ENCODE measurements at regions not wholly inside any gene's neighbourhood (a gene's known extent, or its start where the extent isn't known, plus 50 kb on each side); places are given as distances from the start of the nearest gene placed in this dataset.

GRCh38 chr12:127774828-127775227 is 492.1 kb upstream of the TMEM132C start:
- Histone ChIP-seq H3K27ac (ENCODE audit: insufficient read depth in 1 of 2, low read depth in 1 of 2, low read length in 2 of 2, poor library complexity in 1 of 2, severe bottlenecking in 2 of 2) (no peak overlapping the region), H3K27me3 (replicated peaks in 2 of 5; ENCODE audit: control insufficient read depth in 4 of 5, insufficient read depth in 5 of 5, low read length in 4 of 5) (no peaks in the 10 kb centered on the region), H3K4me1 (ENCODE audit: control extremely low read depth in 1 of 4, control insufficient read depth in 4 of 4, insufficient read depth in 4 of 4, low read length in 3 of 4) (peaks cover 0 to 11% (median 2%) of the 10 kb centered on the region in 4 experiments), H3K9me3 (ENCODE audit: control extremely low read depth in 1 of 5, control insufficient read depth in 4 of 5, insufficient read depth in 2 of 5, low read depth in 1 of 5, low read length in 4 of 5) (no peaks in the 10 kb centered on the region), H3K36me3 (ENCODE audit: control insufficient read depth in 4 of 4, insufficient read depth in 4 of 4, low read length in 3 of 4) (no peaks in the 10 kb centered on the region), H3K4me3 (ENCODE audit: control insufficient read depth in 1 of 7, extremely low read depth in 1 of 7, insufficient read depth in 4 of 7, low read depth in 2 of 7, low read length in 6 of 7) (no peak overlapping the region)
- ChIA-PET CTCF (interaction anchor here (1.2 to 1.7 kb wide), 3 partner anchors 14 to 98 kb away, joined by 3 to 6 read pairs (median 4); no protein-coding TSS in a partner anchor), POLR2A (no interaction called here)
- 82% methylated on average over 5 of the region's 5 CpGs for WGBS (ENCODE audit: insufficient coverage)
- DNase-seq, result no peak

GRCh38 chr12:127779301-127780045 is 487.5 kb upstream of the TMEM132C start:
- DNase-seq, result no peak
- no peaks in the 10 kb centered on the region for H3K27me3 ChIP-seq (replicated peaks in 2 of 5; ENCODE audit: control insufficient read depth in 4 of 5, insufficient read depth in 5 of 5, low read length in 4 of 5)
- POLR2A ChIA-PET, result no interaction called here
- no peaks in the 10 kb centered on the region for H3K36me3 ChIP-seq (ENCODE audit: control insufficient read depth in 4 of 4, insufficient read depth in 4 of 4, low read length in 3 of 4)
- H3K9me3 ChIP-seq (ENCODE audit: control extremely low read depth in 1 of 5, control insufficient read depth in 4 of 5, insufficient read depth in 2 of 5, low read depth in 1 of 5, low read length in 4 of 5), result no peaks in the 10 kb centered on the region
- H3K27ac ChIP-seq (ENCODE audit: insufficient read depth in 1 of 2, low read depth in 1 of 2, low read length in 2 of 2, poor library complexity in 1 of 2, severe bottlenecking in 2 of 2), result no peak overlapping the region
- no peaks in the 10 kb centered on the region for H3K4me1 ChIP-seq (ENCODE audit: control extremely low read depth in 1 of 4, control insufficient read depth in 4 of 4, insufficient read depth in 4 of 4, low read length in 3 of 4)
- no peak overlapping the region for H3K4me3 ChIP-seq (ENCODE audit: control insufficient read depth in 1 of 7, extremely low read depth in 1 of 7, insufficient read depth in 4 of 7, low read depth in 2 of 7, low read length in 6 of 7)
- CTCF ChIA-PET, result no interaction called here
- WGBS (ENCODE audit: insufficient coverage), result 97% methylated on average over 11 of the region's 12 CpGs

GRCh38 chr12:127780881-127781280 is 486.1 kb upstream of the TMEM132C start:
- H3K9me3 ChIP-seq (ENCODE audit: control extremely low read depth in 1 of 5, control insufficient read depth in 4 of 5, insufficient read depth in 2 of 5, low read depth in 1 of 5, low read length in 4 of 5), result no peaks in the 10 kb centered on the region
- ChIA-PET CTCF (no interaction called here), POLR2A (no interaction called here)
- H3K27me3 ChIP-seq (replicated peaks in 2 of 5; ENCODE audit: control insufficient read depth in 4 of 5, insufficient read depth in 5 of 5, low read length in 4 of 5), result no peaks in the 10 kb centered on the region
- H3K4me3 ChIP-seq (ENCODE audit: control insufficient read depth in 1 of 7, extremely low read depth in 1 of 7, insufficient read depth in 4 of 7, low read depth in 2 of 7, low read length in 6 of 7), result no peak overlapping the region
- H3K27ac ChIP-seq (ENCODE audit: insufficient read depth in 1 of 2, low read depth in 1 of 2, low read length in 2 of 2, poor library complexity in 1 of 2, severe bottlenecking in 2 of 2), result no peak overlapping the region
- no peaks in the 10 kb centered on the region for H3K36me3 ChIP-seq (ENCODE audit: control insufficient read depth in 4 of 4, insufficient read depth in 4 of 4, low read length in 3 of 4)
- no peaks in the 10 kb centered on the region for H3K4me1 ChIP-seq (ENCODE audit: control extremely low read depth in 1 of 4, control insufficient read depth in 4 of 4, insufficient read depth in 4 of 4, low read length in 3 of 4)
- 100% methylated on average over 1 of the region's 6 CpGs for WGBS (ENCODE audit: insufficient coverage)
- DNase-seq, result no peak

GRCh38 chr12:127781336-127781735 is 485.6 kb upstream of the TMEM132C start:
- no peak overlapping the region for H3K27ac ChIP-seq (ENCODE audit: insufficient read depth in 1 of 2, low read depth in 1 of 2, low read length in 2 of 2, poor library complexity in 1 of 2, severe bottlenecking in 2 of 2)
- H3K4me3 ChIP-seq (ENCODE audit: control insufficient read depth in 1 of 7, extremely low read depth in 1 of 7, insufficient read depth in 4 of 7, low read depth in 2 of 7, low read length in 6 of 7), result no peak overlapping the region
- ChIA-PET CTCF (interaction anchor here (1.2 kb wide), 1 partner anchor 29 kb away, joined by 3 read pairs; no protein-coding TSS in a partner anchor), POLR2A (no interaction called here)
- no peaks in the 10 kb centered on the region for H3K4me1 ChIP-seq (ENCODE audit: control extremely low read depth in 1 of 4, control insufficient read depth in 4 of 4, insufficient read depth in 4 of 4, low read length in 3 of 4)
- WGBS (ENCODE audit: insufficient coverage), result 100% methylated on average over 2 of the region's 5 CpGs
- DNase-seq, result no peak
- H3K36me3 ChIP-seq (ENCODE audit: control insufficient read depth in 4 of 4, insufficient read depth in 4 of 4, low read length in 3 of 4), result no peaks in the 10 kb centered on the region
- H3K9me3 ChIP-seq (ENCODE audit: control extremely low read depth in 1 of 5, control insufficient read depth in 4 of 5, insufficient read depth in 2 of 5, low read depth in 1 of 5, low read length in 4 of 5), result no peaks in the 10 kb centered on the region
- no peaks in the 10 kb centered on the region for H3K27me3 ChIP-seq (replicated peaks in 2 of 5; ENCODE audit: control insufficient read depth in 4 of 5, insufficient read depth in 5 of 5, low read length in 4 of 5)

GRCh38 chr12:127785540-127785939 is 481.4 kb upstream of the TMEM132C start:
- no peaks in the 10 kb centered on the region for H3K4me1 ChIP-seq (ENCODE audit: control extremely low read depth in 1 of 4, control insufficient read depth in 4 of 4, insufficient read depth in 4 of 4, low read length in 3 of 4)
- H3K27ac ChIP-seq (ENCODE audit: insufficient read depth in 1 of 2, low read depth in 1 of 2, low read length in 2 of 2, poor library complexity in 1 of 2, severe bottlenecking in 2 of 2), result no peak overlapping the region
- DNase-seq, result no peak
- H3K9me3 ChIP-seq (ENCODE audit: control extremely low read depth in 1 of 5, control insufficient read depth in 4 of 5, insufficient read depth in 2 of 5, low read depth in 1 of 5, low read length in 4 of 5), result no peaks in the 10 kb centered on the region
- H3K27me3 ChIP-seq (replicated peaks in 2 of 5; ENCODE audit: control insufficient read depth in 4 of 5, insufficient read depth in 5 of 5, low read length in 4 of 5), result no peaks in the 10 kb centered on the region
- no peaks in the 10 kb centered on the region for H3K36me3 ChIP-seq (ENCODE audit: control insufficient read depth in 4 of 4, insufficient read depth in 4 of 4, low read length in 3 of 4)
- 66% methylated on average over 3 of the region's 5 CpGs for WGBS (ENCODE audit: insufficient coverage)
- H3K4me3 ChIP-seq (ENCODE audit: control insufficient read depth in 1 of 7, extremely low read depth in 1 of 7, insufficient read depth in 4 of 7, low read depth in 2 of 7, low read length in 6 of 7), result no peak overlapping the region
- POLR2A ChIA-PET, result no interaction called here
- CTCF ChIA-PET, result no interaction called here

GRCh38 chr12:127785986-127786590 is 480.9 kb upstream of the TMEM132C start:
- Histone ChIP-seq H3K4me3 (ENCODE audit: control insufficient read depth in 1 of 7, extremely low read depth in 1 of 7, insufficient read depth in 4 of 7, low read depth in 2 of 7, low read length in 6 of 7) (no peak overlapping the region), H3K4me1 (ENCODE audit: control extremely low read depth in 1 of 4, control insufficient read depth in 4 of 4, insufficient read depth in 4 of 4, low read length in 3 of 4) (no peaks in the 10 kb centered on the region), H3K9me3 (ENCODE audit: control extremely low read depth in 1 of 5, control insufficient read depth in 4 of 5, insufficient read depth in 2 of 5, low read depth in 1 of 5, low read length in 4 of 5) (no peaks in the 10 kb centered on the region), H3K27me3 (replicated peaks in 2 of 5; ENCODE audit: control insufficient read depth in 4 of 5, insufficient read depth in 5 of 5, low read length in 4 of 5) (no peaks in the 10 kb centered on the region), H3K36me3 (ENCODE audit: control insufficient read depth in 4 of 4, insufficient read depth in 4 of 4, low read length in 3 of 4) (no peaks in the 10 kb centered on the region), H3K27ac (ENCODE audit: insufficient read depth in 1 of 2, low read depth in 1 of 2, low read length in 2 of 2, poor library complexity in 1 of 2, severe bottlenecking in 2 of 2) (no peak overlapping the region)
- DNase-seq, result no peak
- 75% methylated on average over 6 of the region's 8 CpGs for WGBS (ENCODE audit: insufficient coverage)
- ChIA-PET CTCF (no interaction called here), POLR2A (no interaction called here)

- no peaks in the 10 kb centered on the region for H3K4me1 ChIP-seq (ENCODE audit: control extremely low read depth in 1 of 4, control insufficient read depth in 4 of 4, insufficient read depth in 4 of 4, low read length in 3 of 4)
- H3K27ac ChIP-seq (ENCODE audit: insufficient read depth in 1 of 2, low read depth in 1 of 2, low read length in 2 of 2, poor library complexity in 1 of 2, severe bottlenecking in 2 of 2), result no peak overlapping the region
- H3K9me3 ChIP-seq (ENCODE audit: control extremely low read depth in 1 of 5, control insufficient read depth in 4 of 5, insufficient read depth in 2 of 5, low read depth in 1 of 5, low read length in 4 of 5), result no peaks in the 10 kb centered on the region
- POLR2A ChIA-PET, result no interaction called here
- CTCF ChIA-PET, result no interaction called here
- H3K4me3 ChIP-seq (ENCODE audit: control insufficient read depth in 1 of 7, extremely low read depth in 1 of 7, insufficient read depth in 4 of 7, low read depth in 2 of 7, low read length in 6 of 7), result no peak overlapping the region
- DNase-seq, result no peak
- H3K27me3 ChIP-seq (replicated peaks in 2 of 5; ENCODE audit: control insufficient read depth in 4 of 5, insufficient read depth in 5 of 5, low read length in 4 of 5), result no peaks in the 10 kb centered on the region
- WGBS (ENCODE audit: insufficient coverage), result 100% methylated on average over 5 of the region's 19 CpGs
- no peaks in the 10 kb centered on the region for H3K36me3 ChIP-seq (ENCODE audit: control insufficient read depth in 4 of 4, insufficient read depth in 4 of 4, low read length in 3 of 4)
These were observed 479.4 kb upstream of the TMEM132C start for GRCh38 chr12:127787544-127787943.

Data from common myeloid progenitor, CD34-positive (primary cell).